MG63 (cell line): ENCODE measurements at regions not wholly inside any gene's neighbourhood (a gene's known extent, or its start where the extent isn't known, plus 50 kb on each side); places are given as distances from the start of the nearest gene placed in this dataset.
"Not testable (repeated sequence)": the region's sequence is repeated elsewhere in the genome, so short reads cannot be mapped to it uniquely, and the experiment has no call there.

ENCODE experiments used
- DNase-seq: peaks from one replicate; pipeline ENCODE4 v3.0.0-alpha.2; 2020
- H3K27me3 ChIP-seq: fragments of 250-450 bp; sonication (Bioruptor Pico); 2 replicates; pipeline ENCODE4 v1.5.1; 2020; ENCODE audit warnings: mild to moderate bottlenecking, moderate library complexity
- H3K36me3 ChIP-seq: fragments of 250-450 bp; sonication (Bioruptor Pico); 2 replicates; pipeline ENCODE4 v1.5.1; 2020; ENCODE audit warnings: mild to moderate bottlenecking, moderate library complexity
- H3K4me3 ChIP-seq: fragments of 250-450 bp; sonication (Bioruptor Pico); 2 replicates; pipeline ENCODE4 v1.5.1; 2020; ENCODE audit warnings: mild to moderate bottlenecking, moderate library complexity
- H3K9me3 ChIP-seq: fragments of 250-450 bp; sonication (Bioruptor Pico); 2 replicates; pipeline ENCODE4 v1.5.1; 2020; ENCODE audit warnings: mild to moderate bottlenecking, moderate library complexity

DNA sequence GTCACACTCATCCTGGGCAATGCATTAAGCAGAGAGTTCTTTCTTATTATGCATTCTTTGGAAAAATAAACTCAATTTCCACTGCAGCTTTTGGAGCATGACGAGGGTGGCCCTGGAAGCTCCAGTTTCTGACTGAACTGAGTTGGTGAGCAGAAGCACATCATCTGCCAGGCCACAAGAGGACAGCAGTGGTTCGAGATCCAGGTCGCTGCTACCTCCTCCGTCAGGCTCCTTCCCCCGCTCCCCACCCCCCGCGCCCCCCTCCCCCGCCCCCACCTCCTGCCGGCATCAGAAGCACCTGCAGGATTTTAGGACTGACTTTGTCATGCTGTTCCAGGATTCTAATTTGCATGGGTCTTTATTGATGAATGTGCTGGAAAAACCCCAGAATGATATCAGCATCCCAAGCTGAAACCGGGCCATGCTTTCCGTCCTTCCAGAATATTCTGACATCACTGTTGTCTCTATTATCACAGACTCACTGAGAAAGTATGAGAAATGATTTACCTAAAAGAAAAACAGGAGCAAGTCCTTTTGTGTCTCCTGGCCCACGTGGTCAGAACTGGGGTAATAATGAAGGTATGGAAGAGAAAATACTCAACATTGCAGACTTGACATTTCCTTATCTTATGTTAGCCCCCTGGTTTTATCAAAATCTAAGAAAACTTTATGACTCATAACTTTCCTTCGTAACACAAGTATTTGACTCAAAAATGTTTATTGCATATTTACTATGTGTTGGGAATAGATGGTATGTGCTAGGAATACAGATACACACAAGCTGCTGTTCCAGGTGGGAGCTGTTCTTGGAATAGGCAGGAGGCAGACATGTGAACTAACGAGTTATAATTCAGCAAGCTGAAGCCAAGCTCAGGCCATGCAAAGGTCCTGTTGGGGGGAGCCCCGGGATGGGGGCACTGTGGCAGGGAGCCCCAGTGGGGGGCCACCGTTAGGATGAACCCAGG is 220.2 kb upstream of the EXOC2 start:
- H3K4me3 ChIP-seq: no peak overlapping the region
- peak; percentile 30 for DNase-seq

DNA sequence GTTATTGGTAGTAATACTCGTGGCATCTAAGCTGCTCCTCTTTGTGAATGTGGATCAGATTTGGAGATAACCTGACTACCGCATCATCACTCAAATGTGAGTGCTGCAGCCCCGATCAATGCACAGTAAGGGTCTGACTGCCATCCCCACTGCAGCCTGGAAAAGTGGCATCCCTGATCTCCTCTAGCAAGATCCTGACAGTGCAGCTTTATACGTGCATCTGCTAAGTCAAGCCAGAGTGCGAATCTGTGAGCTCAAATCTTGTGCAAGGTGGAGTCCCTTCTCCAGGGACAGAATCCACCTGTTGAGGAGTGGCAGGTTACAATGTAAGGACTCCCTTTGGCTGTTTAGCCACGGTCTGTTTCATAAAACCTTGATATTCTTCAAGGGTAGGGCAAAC is 215.0 kb upstream of the EXOC2 start:
- H3K4me3 ChIP-seq: no peak overlapping the region
- DNase-seq: no peak
- no peaks in the 10 kb centered on the region for H3K27me3 ChIP-seq

More for the DNA sequence above, 220.2 kb upstream of the EXOC2 start:
- Histone ChIP-seq H3K27me3 (no peaks in the 10 kb centered on the region), H3K36me3 (no peaks in the 10 kb centered on the region), H3K9me3 (no peaks in the 10 kb centered on the region)

DNA sequence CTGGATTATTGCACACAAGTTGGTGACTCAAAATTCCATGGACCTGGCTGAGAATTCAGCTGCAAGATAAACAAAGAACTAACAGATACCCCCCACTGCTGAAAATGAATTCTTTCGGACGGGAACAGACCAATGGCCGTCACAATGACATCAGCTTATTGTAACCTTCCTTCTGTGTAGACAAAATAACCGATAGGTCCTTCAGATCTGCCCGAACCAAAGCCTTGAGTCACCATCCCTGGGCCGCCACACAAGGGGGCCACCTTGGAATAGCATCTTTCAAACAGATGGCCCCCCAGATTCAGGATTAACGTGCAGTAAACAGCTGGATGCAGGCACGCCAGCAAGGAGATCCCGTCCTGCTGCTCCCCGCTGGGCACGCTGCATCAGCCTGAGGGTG is 214.0 kb upstream of the EXOC2 start:
- no peak for DNase-seq
- Histone ChIP-seq H3K4me3 (no peak overlapping the region), H3K27me3 (no peaks in the 10 kb centered on the region), H3K36me3 (no peaks in the 10 kb centered on the region), H3K9me3 (no peaks in the 10 kb centered on the region)

More for the DNA sequence above, 215.0 kb upstream of the EXOC2 start:
- Histone ChIP-seq H3K36me3 (no peaks in the 10 kb centered on the region), H3K9me3 (no peaks in the 10 kb centered on the region)

DNA sequence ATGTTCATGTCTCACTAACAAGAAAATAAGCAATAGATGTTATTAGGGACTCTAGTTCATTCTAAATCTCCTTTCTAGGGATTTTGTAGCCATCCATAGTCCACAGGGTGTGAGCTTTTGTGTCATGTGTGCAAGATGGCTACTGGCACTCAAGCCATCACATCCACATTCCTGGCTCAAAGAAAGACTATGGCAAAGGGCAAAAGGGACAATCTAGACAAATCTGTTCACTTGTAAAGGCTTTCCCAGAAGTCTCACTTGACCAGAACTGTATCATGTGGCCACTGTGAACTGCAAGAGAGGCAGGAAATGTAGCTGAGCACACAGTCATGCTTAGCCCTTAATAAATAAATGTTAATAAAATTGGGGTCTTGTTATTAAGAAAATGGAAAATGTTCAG is 212.6 kb upstream of the EXOC2 start:
- Histone ChIP-seq H3K4me3 (no peak overlapping the region), H3K27me3 (no peaks in the 10 kb centered on the region), H3K36me3 (no peaks in the 10 kb centered on the region), H3K9me3 (no peaks in the 10 kb centered on the region)
- DNase-seq: no peak

DNA sequence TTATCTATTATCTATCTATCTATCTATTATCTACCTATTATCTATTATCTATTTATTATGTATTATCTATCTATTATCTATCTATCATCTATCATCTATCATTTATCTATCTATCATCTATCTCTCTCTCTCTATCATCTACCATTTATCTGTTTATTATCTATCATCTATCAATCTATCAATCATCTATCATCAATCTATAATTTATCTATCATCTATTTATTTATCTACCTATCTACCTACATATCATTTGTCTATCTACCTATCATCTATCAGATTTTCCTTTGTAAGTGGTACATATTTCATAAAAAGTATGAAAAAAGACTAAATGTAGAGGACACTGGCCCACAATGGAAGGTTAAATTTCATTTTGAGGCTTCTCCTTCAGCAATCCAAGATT is 212.1 kb upstream of the EXOC2 start:
- Histone ChIP-seq H3K36me3 (no peaks in the 10 kb centered on the region), H3K4me3 (no peak overlapping the region), H3K9me3 (no peaks in the 10 kb centered on the region), H3K27me3 (no peaks in the 10 kb centered on the region)
- DNase-seq: no peak

DNA sequence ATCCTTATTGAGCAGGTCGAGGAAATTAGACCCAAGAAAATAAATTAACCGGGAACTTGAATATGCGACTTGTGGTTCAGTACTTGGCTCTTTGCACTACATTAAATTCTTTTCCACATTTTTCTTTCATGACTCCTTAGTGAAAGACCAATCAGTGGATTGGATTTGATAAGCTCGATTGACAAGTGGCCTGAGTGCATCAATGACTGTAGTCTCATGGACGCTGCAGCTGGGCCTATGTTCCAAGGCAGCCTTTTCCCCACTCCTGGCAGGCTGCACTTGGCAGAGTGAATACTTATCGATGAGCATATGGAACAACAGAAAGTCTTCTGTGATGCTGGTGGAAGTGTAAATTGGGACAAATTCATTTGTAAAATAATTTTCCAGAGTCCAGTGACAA is 210.8 kb upstream of the EXOC2 start:
- Histone ChIP-seq H3K27me3 (no peaks in the 10 kb centered on the region), H3K9me3 (no peaks in the 10 kb centered on the region), H3K4me3 (no peak overlapping the region), H3K36me3 (no peaks in the 10 kb centered on the region)
- peak; percentile 71 for DNase-seq

DNA sequence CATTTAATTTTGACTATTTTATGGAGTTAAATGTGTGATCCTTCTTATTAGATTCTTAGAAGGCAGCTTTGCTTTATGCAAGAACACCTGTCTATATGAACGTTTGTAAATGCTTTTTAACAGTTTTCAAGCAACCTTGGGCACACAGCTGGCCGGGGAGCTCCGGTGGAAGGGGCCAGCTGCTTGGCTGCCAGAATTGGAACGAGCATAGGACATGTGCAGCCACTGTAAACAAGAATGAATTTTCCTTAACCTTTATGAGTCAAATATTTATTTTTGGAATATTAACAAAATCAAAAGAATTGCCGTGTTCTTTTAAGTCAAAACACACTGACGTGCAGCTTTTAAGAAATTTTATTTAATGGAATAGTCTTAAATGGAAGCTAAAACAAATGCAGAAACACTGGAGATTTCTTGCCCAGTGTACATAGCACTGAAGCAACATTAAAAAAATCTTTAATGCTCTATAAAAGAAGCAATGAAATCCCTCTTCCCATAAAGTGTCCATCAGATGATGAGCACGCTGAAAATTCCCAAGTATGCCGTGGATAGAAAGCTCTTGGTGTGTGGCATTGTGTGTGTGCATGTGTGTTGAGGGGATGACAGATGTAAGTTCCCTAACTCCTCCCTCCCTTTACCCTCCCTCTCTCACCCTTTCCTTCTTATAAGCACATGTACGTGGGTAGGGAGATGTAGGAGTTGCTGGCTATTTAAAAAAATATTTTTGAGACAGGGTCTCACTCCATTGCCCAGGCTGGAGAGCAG is 208.9 kb upstream of the EXOC2 start:
- peak; percentile 52 for DNase-seq

DNA sequence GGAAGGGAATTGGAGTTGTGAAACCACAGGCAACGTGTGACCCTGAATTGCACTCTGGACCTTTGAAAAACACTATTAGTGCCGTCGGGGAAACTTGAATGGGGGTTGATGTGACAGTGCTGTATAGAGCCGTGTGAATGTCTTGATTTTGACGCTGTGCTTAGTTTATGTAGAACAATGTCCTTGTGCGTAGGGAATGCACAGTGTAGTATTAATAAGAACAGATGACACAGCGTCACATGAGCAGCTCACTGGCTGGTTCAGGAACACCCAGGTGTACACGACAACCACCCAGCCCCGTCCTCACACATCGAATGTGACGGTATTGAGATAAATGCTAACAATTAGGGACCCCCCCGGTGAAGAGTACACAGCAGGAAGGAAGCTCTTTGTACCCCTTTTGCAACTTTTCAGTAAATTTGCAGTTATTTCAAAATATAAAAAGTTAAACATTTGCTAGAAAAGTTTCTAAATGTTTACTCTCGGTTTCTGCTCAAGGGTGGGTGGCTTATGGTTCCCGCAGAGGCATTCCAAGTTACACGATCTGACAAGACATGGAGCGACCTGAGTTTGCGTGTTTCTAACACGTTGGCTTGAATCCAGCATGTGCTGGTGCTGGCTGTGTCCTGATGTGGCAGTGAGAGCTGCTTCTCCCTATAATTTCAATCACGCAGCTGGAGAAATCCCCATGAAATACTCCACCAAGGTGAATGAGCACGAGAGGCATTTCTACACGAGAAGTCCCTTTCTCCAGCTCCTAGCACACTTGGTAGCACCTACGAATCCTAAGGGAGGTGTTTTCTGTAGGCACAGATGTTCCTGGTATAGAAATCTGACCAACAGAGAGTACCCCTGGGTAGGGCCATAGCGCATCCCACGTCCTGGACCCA is 208.0 kb upstream of the EXOC2 start:
- H3K36me3 ChIP-seq: no peaks in the 10 kb centered on the region
- H3K4me3 ChIP-seq: no peak overlapping the region
- no peak for DNase-seq
- H3K27me3 ChIP-seq: no peaks in the 10 kb centered on the region
- no peaks in the 10 kb centered on the region for H3K9me3 ChIP-seq

More for the DNA sequence above, 208.9 kb upstream of the EXOC2 start:
- Histone ChIP-seq H3K36me3 (no peaks in the 10 kb centered on the region), H3K4me3 (no peak overlapping the region), H3K27me3 (no peaks in the 10 kb centered on the region), H3K9me3 (no peaks in the 10 kb centered on the region)

DNA sequence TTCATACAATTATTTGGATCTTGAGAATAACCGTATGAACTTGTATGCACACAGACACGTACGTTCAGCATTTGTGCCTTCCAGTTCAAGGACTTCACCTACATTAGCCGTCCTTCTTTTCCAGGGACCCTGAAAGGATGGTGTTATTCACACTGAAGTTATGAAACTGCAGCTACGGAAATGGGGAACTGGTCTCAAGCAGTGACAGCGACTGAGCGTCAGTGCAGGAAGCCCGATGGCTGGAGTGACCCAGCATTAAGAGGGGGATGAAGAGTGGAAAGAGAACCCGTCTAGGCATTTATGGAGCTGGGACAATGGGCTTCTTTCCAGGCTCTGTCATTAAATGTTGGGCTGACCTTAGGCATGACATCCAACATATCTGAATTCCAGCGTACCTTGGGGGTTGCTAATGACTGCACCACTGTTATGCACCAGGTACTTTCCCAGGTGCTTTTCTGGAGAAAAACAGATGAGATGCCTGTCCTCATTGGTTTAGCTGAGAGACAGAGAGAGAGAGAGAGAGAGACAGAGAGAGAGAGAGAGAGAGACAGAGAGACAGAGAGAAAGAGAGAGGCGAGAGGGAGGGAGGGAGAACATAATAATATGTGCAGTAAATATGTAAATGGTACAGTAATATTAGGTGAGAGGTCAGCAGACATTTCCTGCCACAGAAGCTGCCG is 204.7 kb upstream of the EXOC2 start:
- no peaks in the 10 kb centered on the region for H3K9me3 ChIP-seq
- H3K4me3 ChIP-seq: no peak overlapping the region
- no peaks in the 10 kb centered on the region for H3K27me3 ChIP-seq
- DNase-seq: no peak
- no peaks in the 10 kb centered on the region for H3K36me3 ChIP-seq

DNA sequence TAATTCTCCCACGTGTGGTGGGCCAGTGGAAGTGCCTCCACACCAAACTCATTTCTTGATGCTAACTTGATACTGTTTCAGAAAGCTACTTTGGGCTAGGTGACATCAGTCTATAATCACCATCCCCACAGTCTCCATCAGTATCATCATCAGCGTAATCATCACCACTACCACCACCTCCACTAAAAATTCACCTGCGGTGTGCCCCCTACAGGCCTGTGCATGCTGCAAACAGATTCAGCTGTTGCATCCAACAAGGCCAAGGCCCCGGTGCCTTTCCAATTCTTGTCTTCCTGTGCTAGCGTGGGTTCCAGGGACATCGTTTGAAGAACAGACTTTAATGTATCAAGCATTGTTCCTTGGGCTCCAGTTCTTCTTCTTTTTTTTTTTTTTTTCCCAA is 201.3 kb upstream of the EXOC2 start:
- Histone ChIP-seq H3K36me3 (no peaks in the 10 kb centered on the region), H3K27me3 (no peaks in the 10 kb centered on the region), H3K4me3 (no peak overlapping the region), H3K9me3 (no peaks in the 10 kb centered on the region)
- DNase-seq: no peak

DNA sequence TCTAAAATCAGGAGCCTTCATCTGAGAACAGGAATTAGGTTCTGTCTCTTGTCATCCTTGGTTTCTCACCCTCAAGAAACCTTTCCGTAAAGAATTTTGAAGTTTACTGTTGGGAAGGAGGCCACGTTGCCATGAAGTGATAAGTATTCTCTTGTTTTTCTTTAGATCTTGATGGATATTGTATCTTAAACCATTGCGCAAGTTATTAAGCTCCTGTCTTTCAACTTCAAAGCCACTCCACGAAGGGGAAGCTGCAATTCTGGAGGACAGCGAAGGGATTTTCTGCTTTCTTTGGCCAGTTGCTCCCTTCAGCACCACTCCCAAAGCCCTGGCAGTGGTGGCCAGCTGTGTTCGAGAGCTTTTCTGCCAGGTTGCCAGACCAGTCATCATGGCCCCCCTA is 198.1 kb upstream of the EXOC2 start:
- Histone ChIP-seq H3K4me3 (no peak overlapping the region), H3K36me3 (no peaks in the 10 kb centered on the region), H3K9me3 (no peaks in the 10 kb centered on the region), H3K27me3 (no peaks in the 10 kb centered on the region)
- DNase-seq: no peak

DNA sequence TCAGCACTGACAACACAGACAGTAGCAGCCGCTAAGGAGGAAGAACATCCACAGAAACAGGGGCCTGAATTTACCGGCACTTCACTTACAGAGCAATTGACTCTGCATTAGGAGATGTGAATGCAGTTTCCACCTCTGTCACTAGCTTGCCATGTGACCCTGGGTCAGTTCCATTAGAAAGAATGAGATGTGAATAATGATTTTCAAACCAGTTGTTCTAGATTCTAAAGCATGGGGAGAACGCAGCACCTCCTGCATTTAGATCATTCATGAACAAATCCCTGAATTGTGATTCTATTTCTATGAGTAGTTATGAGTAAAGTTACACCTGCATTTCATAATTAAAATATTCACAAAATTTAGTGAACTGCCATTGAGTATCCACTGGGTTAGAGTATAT is 197.3 kb upstream of the EXOC2 start:
- no peak for DNase-seq
- Histone ChIP-seq H3K36me3 (no peaks in the 10 kb centered on the region), H3K27me3 (no peaks in the 10 kb centered on the region), H3K4me3 (no peak overlapping the region), H3K9me3 (no peaks in the 10 kb centered on the region)

DNA sequence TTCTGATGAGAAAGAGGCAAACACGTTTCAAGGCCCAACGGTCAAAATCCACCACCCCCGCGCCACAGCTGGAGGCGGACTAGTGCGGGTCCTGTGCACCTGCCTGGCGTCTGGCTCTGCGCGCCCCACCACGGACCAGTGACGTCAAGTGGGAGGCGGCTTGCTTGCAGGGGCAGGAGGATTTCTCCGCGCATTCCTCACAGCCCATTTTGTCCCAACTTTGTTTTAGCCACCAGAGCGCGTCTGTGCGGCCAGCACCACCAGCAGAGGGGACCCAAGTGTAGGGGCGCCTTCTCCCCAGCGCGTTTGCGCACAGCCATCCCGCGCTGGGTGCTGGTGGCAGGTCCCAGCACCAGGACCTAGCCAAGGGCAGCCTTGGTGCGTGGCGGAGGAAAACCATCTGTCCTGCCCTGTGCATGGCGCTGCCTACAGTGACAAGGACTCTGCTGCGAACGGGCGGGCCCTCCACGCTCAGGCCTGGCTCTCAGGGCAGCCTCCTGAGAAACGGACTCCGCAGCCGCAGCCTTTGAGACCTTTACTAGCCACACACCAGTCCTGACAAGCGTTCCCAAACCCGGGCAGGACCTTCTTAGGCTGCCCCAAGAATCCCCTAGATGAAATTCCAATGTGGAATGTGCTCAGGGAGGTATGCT is 194.8 kb upstream of the EXOC2 start:
- DNase-seq: no peak
- no peaks in the 10 kb centered on the region for H3K27me3 ChIP-seq
- no peak overlapping the region for H3K4me3 ChIP-seq
- H3K36me3 ChIP-seq: no peaks in the 10 kb centered on the region
- no peaks in the 10 kb centered on the region for H3K9me3 ChIP-seq

DNA sequence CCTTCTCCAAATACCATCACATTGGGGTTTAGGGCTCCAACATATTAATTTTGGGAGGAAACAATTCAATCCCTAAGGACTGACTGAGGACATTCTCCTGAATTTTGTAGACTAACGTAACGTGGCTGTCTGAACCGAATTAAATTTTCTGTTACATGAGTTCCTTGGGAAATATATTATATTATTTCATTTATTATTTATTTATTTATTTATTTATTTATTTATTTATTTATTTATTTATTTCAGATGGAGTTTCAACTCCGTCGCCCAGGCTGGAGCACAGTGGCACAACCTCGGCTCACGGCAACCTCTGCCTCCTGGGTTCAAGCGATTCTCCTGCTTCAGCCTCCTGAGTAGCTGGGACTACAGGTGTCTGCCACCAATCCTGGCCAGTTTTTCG is 193.2 kb upstream of the EXOC2 start:
- not testable (repeated sequence) for H3K27me3 ChIP-seq, H3K9me3 ChIP-seq, H3K36me3 ChIP-seq, H3K4me3 ChIP-seq, DNase-seq

DNA sequence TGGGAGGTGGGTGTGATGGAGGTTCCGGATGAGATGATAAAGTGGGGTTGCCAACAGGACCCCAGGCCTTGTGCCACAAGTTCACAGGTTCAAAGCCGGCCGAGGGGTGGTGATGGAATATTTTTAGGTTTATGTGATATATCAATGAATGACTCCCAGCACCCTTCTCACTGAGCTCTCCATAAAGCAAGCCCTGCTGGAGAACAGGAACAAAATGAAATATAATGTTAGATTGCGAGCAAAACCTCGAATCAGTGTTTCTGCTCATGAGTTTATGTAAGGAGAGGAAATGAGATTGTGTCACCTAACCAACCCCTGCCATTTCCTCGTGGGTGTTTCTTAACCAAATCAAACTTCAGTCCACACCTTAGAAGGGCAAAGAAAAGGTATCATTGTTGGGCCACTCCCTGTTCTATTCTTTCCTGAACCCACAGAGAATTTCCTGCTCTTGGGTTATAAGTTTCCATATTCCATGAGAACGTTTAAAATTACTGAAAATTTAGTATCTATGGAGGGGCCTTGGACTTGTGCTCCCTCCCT is 192.2 kb upstream of the EXOC2 start:
- H3K27me3 ChIP-seq: no peaks in the 10 kb centered on the region
- no peak for DNase-seq
- H3K4me3 ChIP-seq: no peak overlapping the region
- no peaks in the 10 kb centered on the region for H3K36me3 ChIP-seq
- no peaks in the 10 kb centered on the region for H3K9me3 ChIP-seq

DNA sequence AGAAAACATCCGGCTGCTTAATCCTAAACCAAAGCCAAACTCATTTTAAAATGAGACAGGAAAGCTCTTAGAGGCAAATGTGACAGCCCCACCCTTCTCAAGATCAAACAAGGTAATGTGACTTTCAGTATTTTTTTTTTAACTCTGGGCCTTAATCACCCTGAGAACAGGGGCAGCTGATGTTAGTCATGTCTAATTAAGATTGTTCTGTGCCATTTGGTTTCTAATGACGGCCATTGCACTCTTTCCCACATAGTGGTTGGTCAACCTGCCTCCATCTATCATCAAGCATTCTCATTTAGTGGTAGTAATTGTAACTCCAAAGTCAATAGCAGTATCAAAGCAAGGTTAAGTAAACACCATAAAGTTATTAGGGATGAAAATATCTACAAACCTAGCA is 191.6 kb upstream of the EXOC2 start:
- Histone ChIP-seq H3K27me3 (no peaks in the 10 kb centered on the region), H3K9me3 (no peaks in the 10 kb centered on the region), H3K36me3 (no peaks in the 10 kb centered on the region), H3K4me3 (no peak overlapping the region)
- DNase-seq: no peak
